ENCODE measurements at regions not wholly inside any gene's neighbourhood (a gene's known extent, or its start where the extent isn't known, plus 50 kb on each side); places are given as distances from the start of the nearest gene placed in this dataset.

GRCh38 chr21:35482096-35482495 lies 433.0 kb upstream of the RUNX1 start:
- H3K4me1 ChIP-seq, result no peaks in the 10 kb centered on the region
- DNase-seq, result no peak
- peaks cover 55% of the 10 kb centered on the region for H3K27me3 ChIP-seq (ENCODE audit: low read depth)
- H3K9me3 ChIP-seq (replicated peaks), result peaks cover 19% of the 10 kb centered on the region
- no peak for TF ChIP-seq CTCF (IDR thresholded peaks at IDR 0.05; ENCODE audit: borderline replicate concordance)
- intact Hi-C loops (cut with micrococcal nuclease), result no loop called here
- H3K4me3 ChIP-seq, result no peak overlapping the region
- H3K27ac ChIP-seq (replicated peaks), result no peak overlapping the region
- H3K36me3 ChIP-seq, result no peaks in the 10 kb centered on the region

- no peaks in the 10 kb centered on the region for H3K36me3 ChIP-seq
- no peak overlapping the region for H3K27ac ChIP-seq (replicated peaks)
- intact Hi-C loops (cut with micrococcal nuclease), result no loop called here
- no peak for DNase-seq
- peaks cover 50% of the 10 kb centered on the region for H3K27me3 ChIP-seq (ENCODE audit: low read depth)
- no peaks in the 10 kb centered on the region for H3K4me1 ChIP-seq
- H3K9me3 ChIP-seq (replicated peaks), result peaks cover 19% of the 10 kb centered on the region
- TF ChIP-seq CTCF (IDR thresholded peaks at IDR 0.05; ENCODE audit: borderline replicate concordance), result no peak
- H3K4me3 ChIP-seq, result no peak overlapping the region
Observed at GRCh38 chr21:35481005-35481404, 431.9 kb upstream of the RUNX1 start.

GRCh38 chr21:35479529-35479928 lies 430.4 kb upstream of the RUNX1 start:
- no peak overlapping the region for H3K4me3 ChIP-seq
- H3K27ac ChIP-seq (replicated peaks), result no peak overlapping the region

GRCh38 chr21:35479065-35479448 lies 430.0 kb upstream of the RUNX1 start:
- Histone ChIP-seq H3K4me1 (no peaks in the 10 kb centered on the region), H3K36me3 (no peaks in the 10 kb centered on the region), H3K9me3 (replicated peaks) (peaks cover 19% of the 10 kb centered on the region), H3K27ac (replicated peaks) (no peak overlapping the region), H3K4me3 (no peak overlapping the region), H3K27me3 (ENCODE audit: low read depth) (peaks cover 42% of the 10 kb centered on the region)
- DNase-seq, result no peak
- TF ChIP-seq CTCF (IDR thresholded peaks at IDR 0.05; ENCODE audit: borderline replicate concordance), result no peak
- intact Hi-C loops (cut with micrococcal nuclease), result no loop called here

More at GRCh38 chr21:35479529-35479928, 430.4 kb upstream of the RUNX1 start:
- Histone ChIP-seq H3K36me3 (no peaks in the 10 kb centered on the region), H3K9me3 (replicated peaks) (peaks cover 19% of the 10 kb centered on the region), H3K27me3 (ENCODE audit: low read depth) (peaks cover 43% of the 10 kb centered on the region), H3K4me1 (no peaks in the 10 kb centered on the region)
- DNase-seq, result no peak
- TF ChIP-seq CTCF (IDR thresholded peaks at IDR 0.05; ENCODE audit: borderline replicate concordance), result no peak
- intact Hi-C loops (cut with micrococcal nuclease), result no loop called here

- H3K36me3 ChIP-seq, result no peaks in the 10 kb centered on the region
- intact Hi-C loops (cut with micrococcal nuclease), result no loop called here
- peaks cover 19% of the 10 kb centered on the region for H3K9me3 ChIP-seq (replicated peaks)
- H3K27me3 ChIP-seq (ENCODE audit: low read depth), result peaks cover 49% of the 10 kb centered on the region
- no peak overlapping the region for H3K27ac ChIP-seq (replicated peaks)
- DNase-seq, result no peak
- no peaks in the 10 kb centered on the region for H3K4me1 ChIP-seq
- no peak overlapping the region for H3K4me3 ChIP-seq
- no peak for TF ChIP-seq CTCF (IDR thresholded peaks at IDR 0.05; ENCODE audit: borderline replicate concordance)
Observed at GRCh38 chr21:35478161-35479064, 429.3 kb upstream of the RUNX1 start.

Data from left ventricle myocardium inferior (tissue), 1 donor.